BJ (cell line): ENCODE measurements at regions not wholly inside any gene's neighbourhood (a gene's known extent, or its start where the extent isn't known, plus 50 kb on each side); places are given as distances from the start of the nearest gene placed in this dataset.

Experiments used
- CTCF ChIA-PET: fragments of 350-600 bp; formaldehyde crosslinking; extraction: SDS; loops from one replicate; lab custom pipeline; 2021; ENCODE audit warnings: antibody characterized with exemption, inconsistent platforms; lab: Yijun Ruan, JAX
- POLR2A ChIA-PET: fragments of 300-600 bp; sonication (Branson Sonifier 250); formaldehyde crosslinking; extraction: SDS; loops from one replicate; lab custom pipeline; 2021; ENCODE audit warnings: antibody characterized with exemption; lab: Charles Lee
- DNase-seq: peaks from one replicate; pipeline ENCODE4 v3.0.0-alpha.2; 2011; ENCODE audit warnings: low read depth
- H3K27me3 ChIP-seq: 2 replicates; pipeline ENCODE4 v1.6.0; 2011; ENCODE audit warnings: low read length; ENCODE audit not compliant: control insufficient read depth, insufficient read depth
- H3K36me3 ChIP-seq: 2 replicates; pipeline ENCODE4 v1.5.1; 2011; ENCODE audit warnings: low read length; ENCODE audit not compliant: control insufficient read depth, insufficient read depth
- H3K4me3 ChIP-seq: 2 replicates; pipeline ENCODE4 v1.5.1; 2011; ENCODE audit warnings: low read depth, mild to moderate bottlenecking, control low read depth, low read length
- TF ChIP-seq, protein P1 (sequence below): IDR thresholded peaks from 2 replicates; pipeline ENCODE4 v1.5.1; 2011; ENCODE audit warnings: low read depth, mild to moderate bottlenecking, control low read depth, inconsistent platforms, low read length, moderate library complexity; ENCODE audit not compliant: insufficient read depth

GRCh38 chrX:130974323-130974722 lies 71.3 kb upstream of the ENOX2 start:
- ChIA-PET POLR2A (no interaction called here), CTCF (no interaction called here)
- no peaks in the 10 kb centered on the region for H3K27me3 ChIP-seq
- H3K4me3 ChIP-seq: no peak overlapping the region
- no peak for DNase-seq
- no peaks in the 10 kb centered on the region for H3K36me3 ChIP-seq
- TF ChIP-seq, protein P1, sequence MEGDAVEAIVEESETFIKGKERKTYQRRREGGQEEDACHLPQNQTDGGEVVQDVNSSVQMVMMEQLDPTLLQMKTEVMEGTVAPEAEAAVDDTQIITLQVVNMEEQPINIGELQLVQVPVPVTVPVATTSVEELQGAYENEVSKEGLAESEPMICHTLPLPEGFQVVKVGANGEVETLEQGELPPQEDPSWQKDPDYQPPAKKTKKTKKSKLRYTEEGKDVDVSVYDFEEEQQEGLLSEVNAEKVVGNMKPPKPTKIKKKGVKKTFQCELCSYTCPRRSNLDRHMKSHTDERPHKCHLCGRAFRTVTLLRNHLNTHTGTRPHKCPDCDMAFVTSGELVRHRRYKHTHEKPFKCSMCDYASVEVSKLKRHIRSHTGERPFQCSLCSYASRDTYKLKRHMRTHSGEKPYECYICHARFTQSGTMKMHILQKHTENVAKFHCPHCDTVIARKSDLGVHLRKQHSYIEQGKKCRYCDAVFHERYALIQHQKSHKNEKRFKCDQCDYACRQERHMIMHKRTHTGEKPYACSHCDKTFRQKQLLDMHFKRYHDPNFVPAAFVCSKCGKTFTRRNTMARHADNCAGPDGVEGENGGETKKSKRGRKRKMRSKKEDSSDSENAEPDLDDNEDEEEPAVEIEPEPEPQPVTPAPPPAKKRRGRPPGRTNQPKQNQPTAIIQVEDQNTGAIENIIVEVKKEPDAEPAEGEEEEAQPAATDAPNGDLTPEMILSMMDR: no peak

DNA sequence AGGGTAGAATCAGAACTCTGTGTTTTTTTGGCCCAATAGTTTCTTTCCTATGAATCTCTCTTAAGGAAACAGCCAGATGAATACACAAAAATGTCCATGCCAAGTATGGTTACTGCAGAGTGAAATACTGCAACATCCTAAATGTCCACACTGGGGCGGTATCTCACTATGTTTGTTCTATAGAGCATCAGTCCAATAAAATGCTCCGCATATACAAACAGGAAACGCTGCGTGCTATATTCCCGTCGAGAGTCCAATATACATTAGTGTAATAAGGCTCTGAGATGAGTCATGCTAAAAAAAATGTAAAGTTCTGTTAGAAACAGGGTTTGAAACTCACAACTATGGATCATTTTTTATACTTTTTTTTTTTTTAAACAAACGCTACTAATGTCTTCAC lies 72.9 kb upstream of the ENOX2 start:
- no peaks in the 10 kb centered on the region for H3K36me3 ChIP-seq
- TF ChIP-seq, protein P1: peak; percentile 52
- no peak for DNase-seq
- CTCF ChIA-PET: interaction anchor here (1.3 to 1.5 kb wide), 2 partner anchors 16 to 657 kb away, joined by 3 read pairs; no protein-coding TSS in a partner anchor
- POLR2A ChIA-PET: no interaction called here
- no peaks in the 10 kb centered on the region for H3K27me3 ChIP-seq
- H3K4me3 ChIP-seq: no peak overlapping the region

GRCh38 chrX:130981836-130982235 lies 76.3 kb upstream of the ARHGAP36 start:
- DNase-seq: no peak
- ChIA-PET POLR2A (no interaction called here), CTCF (no interaction called here)
- Histone ChIP-seq H3K27me3 (no peaks in the 10 kb centered on the region), H3K36me3 (no peaks in the 10 kb centered on the region), H3K4me3 (no peak overlapping the region)
- TF ChIP-seq, protein P1: no peak

DNA sequence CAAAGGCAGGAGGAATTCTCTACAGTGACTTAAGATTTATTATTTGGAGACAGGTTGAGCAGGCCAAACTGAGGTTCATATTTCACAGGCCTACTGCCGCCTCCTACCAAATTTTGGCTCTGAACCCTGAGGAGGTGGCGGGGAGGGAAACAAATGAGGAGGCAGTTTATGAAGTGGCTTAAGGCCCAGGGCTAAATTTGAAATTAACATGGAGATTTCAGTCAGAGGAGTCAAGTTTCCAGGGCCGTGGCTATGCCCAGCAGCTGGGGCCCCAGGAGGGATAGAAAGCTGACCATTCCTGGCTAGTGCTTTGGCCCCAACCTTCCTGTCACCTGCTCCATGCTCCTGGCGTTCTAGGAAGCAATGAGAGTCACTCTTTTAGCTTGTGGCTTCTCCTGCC lies 73.4 kb upstream of the ARHGAP36 start:
- TF ChIP-seq, protein P1: no peak
- DNase-seq: no peak
- Histone ChIP-seq H3K36me3 (no peaks in the 10 kb centered on the region), H3K27me3 (no peaks in the 10 kb centered on the region), H3K4me3 (no peak overlapping the region)
- ChIA-PET POLR2A (no interaction called here), CTCF (interaction anchor here (1.2 kb wide), 1 partner anchor 8 kb away, joined by 3 read pairs; no protein-coding TSS in a partner anchor)

DNA sequence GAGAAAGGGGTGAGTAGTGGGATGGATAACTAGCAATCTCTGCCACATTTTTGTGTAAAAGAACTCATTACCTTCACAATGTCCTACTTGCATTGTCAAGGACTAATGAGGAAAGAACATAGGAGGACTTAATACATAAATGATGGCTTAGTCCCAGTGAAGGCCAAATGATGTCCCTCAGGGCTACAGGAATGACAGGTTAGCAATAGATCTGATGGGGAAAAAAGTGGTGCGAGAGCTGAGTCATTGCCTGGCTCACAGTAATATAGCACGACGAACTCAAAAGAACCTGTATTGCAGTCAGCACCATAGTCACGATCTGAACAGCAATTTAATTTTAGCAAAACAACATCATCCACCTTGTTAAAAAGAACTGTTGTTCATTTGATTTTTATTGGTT lies 70.9 kb upstream of the ARHGAP36 start:
- Histone ChIP-seq H3K4me3 (no peak overlapping the region), H3K36me3 (no peaks in the 10 kb centered on the region), H3K27me3 (no peaks in the 10 kb centered on the region)
- POLR2A ChIA-PET: no interaction called here
- CTCF ChIA-PET: no interaction called here
- DNase-seq: no peak
- TF ChIP-seq, protein P1: no peak
